Esophagus squamous epithelium (tissue), 4 donors: ENCODE measurements at regions not wholly inside any gene's neighbourhood (a gene's known extent, or its start where the extent isn't known, plus 50 kb on each side); places are given as distances from the start of the nearest gene placed in this dataset.

Experiments
- CTCF ChIP-seq, 6 experiments: fragments of 450-650 bp in 4 of 6; fragments of 200-600 bp in 2 of 6; sonication (generic) in 2 of 6; IDR thresholded peaks; one replicate each; pipeline ENCODE4 v1.5.1; 2016 to 2019; ENCODE audit warnings: antibody characterized with exemption in 6 of 6, mild to moderate bottlenecking in 4 of 6, moderate library complexity in 4 of 6
- POLR2A ChIP-seq, 4 donors: fragments of 450-650 bp; IDR thresholded peaks; one replicate each; pipeline ENCODE4 v1.6.1; 2017; ENCODE audit warnings: antibody characterized with exemption in 4 of 4, mild to moderate bottlenecking in 4 of 4, moderate library complexity in 3 of 4

DNA sequence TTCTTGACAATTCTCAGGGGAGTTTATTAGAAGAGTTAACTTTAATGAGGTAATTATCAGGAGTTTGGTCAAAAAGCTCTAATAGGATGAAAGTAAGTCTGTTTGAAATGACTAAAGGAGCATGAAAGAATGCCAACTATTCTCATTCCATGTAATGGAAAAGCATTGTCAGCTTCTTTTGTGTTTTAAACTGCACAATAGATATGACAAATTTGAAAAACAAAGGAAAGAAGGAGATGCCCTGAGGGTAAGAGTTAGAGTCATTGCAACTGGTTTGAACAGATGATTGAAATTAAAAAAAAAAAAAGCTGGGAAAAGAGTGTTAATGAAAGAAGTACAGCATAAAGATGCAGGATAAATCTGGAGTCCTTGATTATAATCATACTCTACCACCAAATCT lies 296.8 kb upstream of the FOLH1 start:
- TF ChIP-seq POLR2A (IDR thresholded peaks at IDR 0.05) (no peak), CTCF (IDR thresholded peaks at IDR 0.05) (no peak)
